Neural cell (in vitro differentiated cells): ENCODE measurements at regions not wholly inside any gene's neighbourhood (a gene's known extent, or its start where the extent isn't known, plus 50 kb on each side); places are given as distances from the start of the nearest gene placed in this dataset.

Experiments used
- EP300 ChIP-seq: fragments of 450-650 bp; conservative IDR thresholded peaks from 2 replicates; pipeline ENCODE4 v1.6.1; 2014; ENCODE audit warnings: antibody characterized with exemption, mild to moderate bottlenecking, moderate library complexity; ENCODE audit not compliant: poor library complexity, severe bottlenecking
- EZH2 ChIP-seq: fragments of 200-600, 300-800 bp; shearing (Covaris generic), sonication (generic); IDR thresholded peaks from 2 replicates; pipeline ENCODE4 v1.6.1; 2014; ENCODE audit warnings: antibody characterized with exemption, low read length, borderline replicate concordance, mild to moderate bottlenecking; ENCODE audit not compliant: insufficient read depth, poor library complexity, severe bottlenecking
- MXI1 ChIP-seq: fragments of 450-650 bp; conservative IDR thresholded peaks from 2 replicates; pipeline ENCODE4 v1.6.1; 2014; ENCODE audit warnings: antibody characterized with exemption, mild to moderate bottlenecking; ENCODE audit not compliant: poor library complexity, severe bottlenecking
- POLR2AphosphoS5 ChIP-seq: IDR thresholded peaks from 2 replicates; pipeline ENCODE4 v1.6.1; 2012
- REST ChIP-seq: IDR thresholded peaks from 2 replicates; pipeline ENCODE4 v1.6.1; 2012; ENCODE audit warnings: borderline replicate concordance
- SMC3 ChIP-seq: fragments of 450-650 bp; conservative IDR thresholded peaks from 2 replicates; pipeline ENCODE4 v1.6.1; 2014; ENCODE audit warnings: antibody characterized with exemption, mild to moderate bottlenecking, moderate library complexity; ENCODE audit not compliant: poor library complexity
- TAF1 ChIP-seq: IDR thresholded peaks from 2 replicates; pipeline ENCODE4 v1.6.1; 2012; ENCODE audit warnings: low read depth
- TF ChIP-seq, protein P1 (sequence below): fragments of 450-650 bp; IDR thresholded peaks from 2 replicates; pipeline ENCODE4 v1.5.1; 2014; ENCODE audit warnings: antibody characterized with exemption, mild to moderate bottlenecking, moderate library complexity; ENCODE audit not compliant: poor library complexity, severe bottlenecking

DNA sequence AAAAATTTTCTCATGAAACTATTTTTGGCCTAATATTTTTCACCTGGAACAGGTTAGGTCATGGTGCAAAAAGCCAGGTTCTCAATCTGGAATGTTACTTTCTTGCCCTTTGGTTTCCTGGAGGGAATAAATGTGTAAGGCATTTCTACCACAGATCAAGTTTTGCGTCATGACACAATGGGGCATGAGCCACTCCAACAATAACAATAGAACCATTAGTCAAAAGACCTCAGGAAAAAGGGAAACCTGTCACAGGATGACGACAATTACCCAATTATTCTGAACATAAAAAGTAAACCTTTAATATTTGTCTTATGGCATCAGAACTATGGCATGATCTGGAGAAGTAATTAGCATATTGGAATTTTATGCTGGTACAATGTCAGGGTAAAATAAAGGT, 88.2 kb upstream of the HNRNPA3 start:
- TF ChIP-seq, protein P1, sequence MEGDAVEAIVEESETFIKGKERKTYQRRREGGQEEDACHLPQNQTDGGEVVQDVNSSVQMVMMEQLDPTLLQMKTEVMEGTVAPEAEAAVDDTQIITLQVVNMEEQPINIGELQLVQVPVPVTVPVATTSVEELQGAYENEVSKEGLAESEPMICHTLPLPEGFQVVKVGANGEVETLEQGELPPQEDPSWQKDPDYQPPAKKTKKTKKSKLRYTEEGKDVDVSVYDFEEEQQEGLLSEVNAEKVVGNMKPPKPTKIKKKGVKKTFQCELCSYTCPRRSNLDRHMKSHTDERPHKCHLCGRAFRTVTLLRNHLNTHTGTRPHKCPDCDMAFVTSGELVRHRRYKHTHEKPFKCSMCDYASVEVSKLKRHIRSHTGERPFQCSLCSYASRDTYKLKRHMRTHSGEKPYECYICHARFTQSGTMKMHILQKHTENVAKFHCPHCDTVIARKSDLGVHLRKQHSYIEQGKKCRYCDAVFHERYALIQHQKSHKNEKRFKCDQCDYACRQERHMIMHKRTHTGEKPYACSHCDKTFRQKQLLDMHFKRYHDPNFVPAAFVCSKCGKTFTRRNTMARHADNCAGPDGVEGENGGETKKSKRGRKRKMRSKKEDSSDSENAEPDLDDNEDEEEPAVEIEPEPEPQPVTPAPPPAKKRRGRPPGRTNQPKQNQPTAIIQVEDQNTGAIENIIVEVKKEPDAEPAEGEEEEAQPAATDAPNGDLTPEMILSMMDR, result no peak
- TF ChIP-seq EZH2 (no peak), EP300 (no peak), REST (no peak), TAF1 (no peak), SMC3 (no peak), POLR2AphosphoS5 (no peak), MXI1 (no peak)
